HCT116 (cell line): ENCODE measurements at regions not wholly inside any gene's neighbourhood (a gene's known extent, or its start where the extent isn't known, plus 50 kb on each side); places are given as distances from the start of the nearest gene placed in this dataset.
"Not testable (repeated sequence)": the region's sequence is repeated elsewhere in the genome, so short reads cannot be mapped to it uniquely, and the experiment has no call there.

Experiments
- ATAC-seq: fragments of 200-7000 bp; cut with Tn5 transposase; 2 replicates; pipeline ENCODE4 v1.9.1; 2020; ENCODE audit warnings: mild to moderate bottlenecking, moderate library complexity
- BruUV-seq: library from RNA; stranded (reverse); fragments of 400-500 nt; replicated peaks from 2 replicates; lab custom pipeline; 2021; lab: Mats Ljungman, UMichigan
- CTCF ChIA-PET: fragments of 300-600 bp; sonication (Branson Sonifier 250); formaldehyde crosslinking; loops from one replicate; lab custom pipeline; 2021; ENCODE audit warnings: antibody characterized with exemption; lab: Charles Lee
- POLR2A ChIA-PET: fragments of 300-600, 350-600 bp; sonication (Branson Sonifier 250); formaldehyde crosslinking; loops from one replicate; lab custom pipeline; 2021; ENCODE audit warnings: antibody characterized with exemption; lab: Charles Lee
- RAD21 ChIA-PET, 2 experiments: fragments of 300-600 bp; sonication (Branson Sonifier 250); formaldehyde crosslinking; loops; one replicate each; lab custom pipeline; 2023; ENCODE audit warnings: low total read pairs in 2 of 2; ENCODE audit not compliant: uncharacterized antibody in 2 of 2, unreplicated experiment in 2 of 2, low non-redundant PET in 1 of 2; lab: Charles Lee
- DNase-seq: peaks from one replicate; pipeline ENCODE4 v3.0.0-alpha.2; 2010; ENCODE audit warnings: low read depth, low spot score
- H2AFZ ChIP-seq: fragments of 200-600 bp; shearing (Covaris generic), sonication (generic); 2 replicates; pipeline ENCODE4 v1.6.1; 2017; ENCODE audit warnings: low read depth, mixed run types, mixed read lengths, antibody characterized with exemption, low read length; ENCODE audit not compliant: poor library complexity, severe bottlenecking
- H3K27ac ChIP-seq: 2 replicates; pipeline ENCODE4 v1.5.1; 2012; ENCODE audit warnings: low read depth, low read length
- H3K27me3 ChIP-seq: fragments of 200-600 bp; sonication (generic); 2 replicates; pipeline ENCODE4 v1.6.1; 2016; ENCODE audit warnings: mixed run types, low read length, mixed read lengths; ENCODE audit not compliant: insufficient read depth
- H3K36me3 ChIP-seq, 2 experiments: fragments of 200-500 bp in 1 of 2; fragments of 200-600 bp in 1 of 2; sonication (Bioruptor generic) in 1 of 2; sonication (generic) in 1 of 2; 2 replicates each; pipeline versions ENCODE4 v1.5.1 to v1.6.1; 2014 to 2016; ENCODE audit warnings: low read length in 2 of 2, inconsistent platforms in 1 of 2, mixed read lengths in 1 of 2, mixed run types in 1 of 2; ENCODE audit not compliant: insufficient read depth in 2 of 2, control insufficient read depth in 1 of 2
- H3K4me1 ChIP-seq, 2 experiments: fragments of 200-600 bp in 1 of 2; sonication (generic) in 1 of 2; 2 replicates each; pipeline versions ENCODE4 v1.5.1 to v1.6.1; 2012 to 2017; ENCODE audit warnings: low read length in 2 of 2, inconsistent platforms in 1 of 2, mild to moderate bottlenecking in 1 of 2, mixed read lengths in 1 of 2, mixed run types in 1 of 2, moderate library complexity in 1 of 2; ENCODE audit not compliant: insufficient read depth in 2 of 2, control insufficient read depth in 1 of 2
- H3K4me2 ChIP-seq: fragments of 200-600 bp; sonication (generic); 2 replicates; pipeline ENCODE4 v1.6.1; 2017; ENCODE audit warnings: mixed run types, low read length, mixed read lengths
- H3K4me3 ChIP-seq, 2 experiments: fragments of 200-600 bp in 1 of 2; sonication (generic) in 1 of 2; replicated peaks in 1 of 2; 2 replicates each; pipeline ENCODE4 v1.5.1; 2011 to 2016; ENCODE audit warnings: low read length in 2 of 2, control low read depth in 1 of 2, low read depth in 1 of 2, mild to moderate bottlenecking in 1 of 2, mixed read lengths in 1 of 2, mixed run types in 1 of 2
- H3K79me2 ChIP-seq: fragments of 200-600 bp; sonication (generic); 2 replicates; pipeline ENCODE4 v1.6.1; 2017; ENCODE audit warnings: mild to moderate bottlenecking, mixed run types, low read length, moderate library complexity, mixed read lengths; ENCODE audit not compliant: insufficient read depth
- H3K9ac ChIP-seq: fragments of 200-600 bp; sonication (generic); 2 replicates; pipeline ENCODE4 v1.6.1; 2016; ENCODE audit warnings: low read length, mixed read lengths
- H3K9me2 ChIP-seq: fragments of 200-600 bp; sonication (generic), shearing (Covaris generic); 2 replicates; pipeline ENCODE4 v1.6.1; 2017; ENCODE audit warnings: mixed run types, mild to moderate bottlenecking, moderate library complexity; ENCODE audit not compliant: insufficient read depth
- H3K9me3 ChIP-seq, 2 experiments: fragments of 200-500 bp in 1 of 2; fragments of 200-600 bp in 1 of 2; sonication (Bioruptor generic) in 1 of 2; sonication (generic) in 1 of 2; 2 replicates each; pipeline ENCODE4 v1.6.1; 2014 to 2017; ENCODE audit warnings: low read length in 2 of 2, mixed read lengths in 2 of 2, inconsistent platforms in 1 of 2, low read depth in 1 of 2, mild to moderate bottlenecking in 1 of 2, mixed run types in 1 of 2, moderate library complexity in 1 of 2; ENCODE audit not compliant: control insufficient read depth in 1 of 2, insufficient read depth in 1 of 2
- H4K20me1 ChIP-seq: fragments of 200-600 bp; sonication (generic), shearing (Covaris generic); 2 replicates; pipeline ENCODE4 v1.6.1; 2017; ENCODE audit warnings: mixed run types, mild to moderate bottlenecking, moderate library complexity; ENCODE audit not compliant: insufficient read depth
- CBX3 ChIP-seq: IDR thresholded peaks from 2 replicates; pipeline ENCODE4 v1.6.1; 2012; ENCODE audit warnings: low read depth
- EZH2 ChIP-seq: fragments of 200-600 bp; sonication (generic); IDR thresholded peaks from 2 replicates; pipeline ENCODE4 v1.6.1; 2017; ENCODE audit warnings: antibody characterized with exemption, mixed run types
- EZH2phosphoT487 ChIP-seq: fragments of 200-600 bp; IDR thresholded peaks from 2 replicates; pipeline ENCODE4 v1.6.1; 2018; ENCODE audit warnings: antibody characterized with exemption, borderline replicate concordance
- JUND ChIP-seq: IDR thresholded peaks from 2 replicates; pipeline ENCODE4 v1.6.1; 2012
- SP1 ChIP-seq: IDR thresholded peaks from 2 replicates; pipeline ENCODE4 v1.6.1; 2012; ENCODE audit warnings: low read depth
- SRF ChIP-seq: IDR thresholded peaks from 2 replicates; pipeline ENCODE4 v1.6.1; 2012; ENCODE audit warnings: low read depth
- ZBTB33 ChIP-seq: IDR thresholded peaks from 2 replicates; pipeline ENCODE4 v1.6.1; 2011; ENCODE audit warnings: mild to moderate bottlenecking, low read length, moderate library complexity; ENCODE audit not compliant: insufficient replicate concordance; ENCODE audit errors: extremely low read depth
- intact Hi-C: fragments of 100-400 bp; cut with micrococcal nuclease; formaldehyde crosslinking; loops from 2 replicates; pipeline ENCODE4 v1.10.0; 2022

- H3K27me3 ChIP-seq, H3K4me3 ChIP-seq, H3K36me3 ChIP-seq, H3K79me2 ChIP-seq, DNase-seq, CTCF ChIA-PET, RAD21 ChIA-PET, H4K20me1 ChIP-seq, POLR2A ChIA-PET, H3K4me2 ChIP-seq, H2AFZ ChIP-seq, ATAC-seq, H3K27ac ChIP-seq, BruUV-seq, H3K9ac ChIP-seq, H3K9me3 ChIP-seq, intact Hi-C loops, H3K9me2 ChIP-seq, H3K4me1 ChIP-seq: not testable (repeated sequence)
Measured at GRCh38 chr10:58058683-58059082, 209.0 kb downstream of the IPMK start.

GRCh38 chr10:58054881-58055280, 212.8 kb downstream of the IPMK start:
- H3K9me2 ChIP-seq = no peaks in the 10 kb centered on the region
- H3K9me3 ChIP-seq = no peaks in the 10 kb centered on the region
- H4K20me1 ChIP-seq = no peaks in the 10 kb centered on the region
- H3K4me1 ChIP-seq = no peaks in the 10 kb centered on the region
- intact Hi-C loops = no loop called here
- TF ChIP-seq SRF = no peak
- no peak for TF ChIP-seq SP1
- no peak for TF ChIP-seq CBX3
- no peak for TF ChIP-seq EZH2
- TF ChIP-seq EZH2phosphoT487 = no peak
- TF ChIP-seq ZBTB33 = no peak
- no peak for TF ChIP-seq JUND
- no TSS peak for BruUV-seq
- no peaks in the 10 kb centered on the region for H3K27me3 ChIP-seq
- no peak overlapping the region for H3K9ac ChIP-seq
- ChIA-PET RAD21 (no interaction called here), CTCF (no interaction called here), POLR2A (no interaction called here)
- H3K36me3 ChIP-seq = no peaks in the 10 kb centered on the region
- H2AFZ ChIP-seq = no peak overlapping the region
- ATAC-seq (no peak), DNase-seq (no peak)
- H3K27ac ChIP-seq = no peak overlapping the region
- no peak overlapping the region for H3K4me3 ChIP-seq
- H3K79me2 ChIP-seq = no peaks in the 10 kb centered on the region
- H3K4me2 ChIP-seq = no peak overlapping the region
